CD14-positive monocyte (primary cell): ENCODE measurements at regions not wholly inside any gene's neighbourhood (a gene's known extent, or its start where the extent isn't known, plus 50 kb on each side); places are given as distances from the start of the nearest gene placed in this dataset.

Source experiments
- DNase-seq, 3 donors: peaks; one replicate each; pipeline ENCODE4 v3.0.0-alpha.2; 2011 to 2022
- H2AFZ ChIP-seq: 2 replicates; pipeline ENCODE4 v1.6.0; 2012; ENCODE audit warnings: mild to moderate bottlenecking, low read depth, low read length, inconsistent platforms; ENCODE audit not compliant: insufficient read depth, poor library complexity, severe bottlenecking
- H3K27ac ChIP-seq, 2 donors: 1 replicate in 1 of 2; 2 replicates in 1 of 2; pipeline ENCODE4 v1.5.1; 2012 to 2013; ENCODE audit warnings: low read length in 2 of 2, control low read depth in 1 of 2, inconsistent platforms in 1 of 2, low read depth in 1 of 2, mild to moderate bottlenecking in 1 of 2
- H3K27me3 ChIP-seq, 2 donors: one replicate each; pipeline versions ENCODE4 v1.6.0 to v1.6.1; 2011 to 2013; ENCODE audit warnings: low read length in 2 of 2; ENCODE audit not compliant: control insufficient read depth in 2 of 2, insufficient read depth in 2 of 2
- H3K36me3 ChIP-seq, 2 donors: replicated peaks in 1 of 2; 1 replicate in 1 of 2; 2 replicates in 1 of 2; pipeline versions ENCODE4 v1.5.1 to v1.6.1; 2012 to 2013; ENCODE audit warnings: low read length in 2 of 2, control low read depth in 1 of 2, inconsistent platforms in 1 of 2, mild to moderate bottlenecking in 1 of 2; ENCODE audit not compliant: insufficient read depth in 2 of 2, control insufficient read depth in 1 of 2
- H3K4me1 ChIP-seq, 2 donors: 1 replicate in 1 of 2; 2 replicates in 1 of 2; pipeline versions ENCODE4 v1.5.1 to v1.6.1; 2012 to 2013; ENCODE audit warnings: low read length in 2 of 2, control low read depth in 1 of 2, inconsistent platforms in 1 of 2, mild to moderate bottlenecking in 1 of 2, moderate library complexity in 1 of 2; ENCODE audit not compliant: insufficient read depth in 2 of 2, control insufficient read depth in 1 of 2
- H3K4me2 ChIP-seq: replicated peaks from 2 replicates; pipeline ENCODE3; 2012; ENCODE audit warnings: low read length, moderate library complexity, mild to moderate bottlenecking; ENCODE audit not compliant: poor library complexity, severe bottlenecking; ENCODE audit errors: extremely low read depth
- H3K4me3 ChIP-seq, 3 experiments: fragments of 200-600 bp in 1 of 3; sonication (generic) in 1 of 3; replicated peaks in 1 of 3; 1 replicate in 2 of 3; 2 replicates in 1 of 3; pipeline ENCODE4 v1.5.1; 2011 to 2013; ENCODE audit warnings: low read length in 3 of 3, mild to moderate bottlenecking in 3 of 3, control low read depth in 2 of 3, low read depth in 2 of 3, inconsistent platforms in 1 of 3, moderate library complexity in 1 of 3
- H3K79me2 ChIP-seq: 2 replicates; pipeline ENCODE4 v1.6.0; 2012; ENCODE audit warnings: mild to moderate bottlenecking, control low read depth, inconsistent platforms, low read length, moderate library complexity; ENCODE audit not compliant: insufficient read depth
- H3K9ac ChIP-seq: 2 replicates; pipeline ENCODE4 v1.6.0; 2017; ENCODE audit warnings: low read length, mild to moderate bottlenecking; ENCODE audit not compliant: insufficient read depth, poor library complexity, severe bottlenecking
- H3K9me3 ChIP-seq, 2 donors: replicated peaks in 1 of 2; 1 replicate in 1 of 2; 2 replicates in 1 of 2; pipeline versions ENCODE4 v1.5.1 to v1.6.1; 2012 to 2013; ENCODE audit warnings: low read length in 2 of 2, control low read depth in 1 of 2; ENCODE audit not compliant: control insufficient read depth in 1 of 2, insufficient read depth in 1 of 2
- H4K20me1 ChIP-seq: 2 replicates; pipeline ENCODE4 v1.6.0; 2012; ENCODE audit warnings: mild to moderate bottlenecking, low read length, control low read depth, moderate library complexity; ENCODE audit not compliant: insufficient read depth
- H3K27ac Mint-ChIP-seq, 7 donors: one replicate each; pipeline ENCODE4 v1.8.0; 2020; ENCODE audit warnings: mild to moderate bottlenecking in 7 of 7, mixed read lengths in 7 of 7, moderate library complexity in 6 of 7, inconsistent platforms in 2 of 7
- H3K27me3 Mint-ChIP-seq, 3 donors: one replicate each; pipeline ENCODE4 v1.8.0; 2021 to 2022; ENCODE audit warnings: low read depth in 3 of 3, mild to moderate bottlenecking in 3 of 3, mixed read lengths in 3 of 3, moderate library complexity in 3 of 3, inconsistent platforms in 1 of 3
- H3K36me3 Mint-ChIP-seq, 2 donors: one replicate each; pipeline ENCODE4 v1.8.0; 2020; ENCODE audit warnings: mixed read lengths in 2 of 2, inconsistent platforms in 1 of 2, mild to moderate bottlenecking in 1 of 2
- H3K4me1 Mint-ChIP-seq: one replicate; pipeline ENCODE4 v1.8.0; 2020; ENCODE audit warnings: mild to moderate bottlenecking, mixed read lengths
- H3K4me3 Mint-ChIP-seq, 2 donors: one replicate each; pipeline ENCODE4 v1.8.0; 2020; ENCODE audit warnings: mild to moderate bottlenecking in 2 of 2, mixed read lengths in 2 of 2, moderate library complexity in 1 of 2
- H3K9me3 Mint-ChIP-seq, 7 donors: one replicate each; pipeline ENCODE4 v1.8.0; 2020 to 2022; ENCODE audit warnings: mixed read lengths in 7 of 7, mild to moderate bottlenecking in 6 of 7, moderate library complexity in 6 of 7, inconsistent platforms in 2 of 7
- CTCF ChIP-seq: fragments of 200-600 bp; IDR thresholded peaks from one replicate; pipeline ENCODE4 v1.8.0; 2022; ENCODE audit warnings: antibody characterized with exemption, mild to moderate bottlenecking
- WGBS: methylation state at CpG from one replicate; pipeline ENCODE4 v1.1.5; 2013; ENCODE audit warnings: missing lambda C conversion rate; ENCODE audit not compliant: insufficient coverage; 5-methylcytosine and 5-hydroxymethylcytosine counted together
- intact Hi-C, 2 donors: fragments of 100-400 bp; cut with micrococcal nuclease; formaldehyde crosslinking; loops; one replicate each; pipeline versions ENCODE4 v1.15.0 to v1.15.1; 2023

DNA sequence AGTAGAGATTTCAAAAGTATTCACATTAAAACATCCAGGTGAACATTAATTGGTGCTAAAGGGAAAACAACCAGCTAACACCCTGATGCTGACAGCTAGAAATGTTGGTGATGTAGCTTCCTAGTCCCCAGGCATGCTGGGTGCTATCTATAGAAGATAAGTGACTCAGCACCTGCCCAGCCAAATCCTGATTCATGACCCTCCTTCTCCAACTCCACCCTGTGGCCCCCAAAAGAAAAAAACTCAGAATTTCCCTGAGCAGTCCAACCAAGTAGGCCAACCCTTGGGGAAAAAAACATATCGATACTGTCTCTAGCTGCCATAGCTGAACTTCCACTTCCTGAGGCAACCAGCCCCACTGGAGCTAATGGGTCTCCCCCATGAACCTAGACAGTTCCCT lies 197.6 kb upstream of the KLF3 start:
- Histone ChIP-seq H2AFZ (no peak overlapping the region), H3K4me2 (no peak overlapping the region)
- no CpG with 5 or more reads among the region's 1 CpG for WGBS

DNA sequence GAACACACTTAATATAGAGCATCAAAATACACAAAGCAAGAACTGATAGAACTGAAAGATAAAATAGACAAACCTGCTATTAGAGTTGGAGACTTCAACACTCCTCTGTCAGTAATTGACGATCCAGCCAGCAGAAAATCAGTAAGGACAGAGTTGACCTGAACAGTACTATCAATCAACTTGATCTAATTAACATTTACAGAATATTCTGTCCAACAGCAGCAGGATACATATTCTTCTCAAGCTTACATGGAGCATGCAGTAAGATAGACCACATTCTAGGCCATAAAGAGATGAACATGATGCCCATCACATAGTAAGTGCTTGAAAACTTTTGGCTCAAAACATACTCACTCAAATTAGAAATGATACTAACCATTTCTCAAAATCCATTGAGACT lies 196.7 kb upstream of the KLF3 start:
- Mint-ChIP-seq H3K27ac (no peak overlapping the region), H3K27me3 (peaks cover 0 to 1% (median 0%) of the 10 kb centered on the region in 3 donors), H3K4me3 (no peak overlapping the region), H3K4me1 (no peaks in the 10 kb centered on the region), H3K9me3 (peaks cover 7 to 17% (median 11%) of the 10 kb centered on the region in 7 donors), H3K36me3 (no peaks in the 10 kb centered on the region)
- peaks cover 3 to 11% of the 10 kb centered on the region in 2 donors for H3K9me3 ChIP-seq
- no peak overlapping the region for H3K4me3 ChIP-seq
- no peak overlapping the region for H3K27ac ChIP-seq
- no peaks in the 10 kb centered on the region for H3K4me1 ChIP-seq
- no peak for TF ChIP-seq CTCF
- no peaks in the 10 kb centered on the region for H3K79me2 ChIP-seq
- no peaks in the 10 kb centered on the region for H3K27me3 ChIP-seq
- no peak overlapping the region for H3K4me2 ChIP-seq
- no peak for DNase-seq
- no peaks in the 10 kb centered on the region for H3K36me3 ChIP-seq
- intact Hi-C loops: no loop called here
- H3K9ac ChIP-seq: no peak overlapping the region
- no peaks in the 10 kb centered on the region for H4K20me1 ChIP-seq
- WGBS: 100% methylated on average over 1 of the region's 1 CpG
- no peak overlapping the region for H2AFZ ChIP-seq

More for the DNA sequence above, 197.6 kb upstream of the KLF3 start:
- Histone ChIP-seq H3K36me3 (no peaks in the 10 kb centered on the region), H3K9me3 (peaks cover 3 to 11% of the 10 kb centered on the region in 2 donors), H3K27ac (no peak overlapping the region), H3K9ac (no peak overlapping the region), H3K4me3 (no peak overlapping the region), H3K79me2 (no peaks in the 10 kb centered on the region), H4K20me1 (no peaks in the 10 kb centered on the region), H3K27me3 (no peaks in the 10 kb centered on the region), H3K4me1 (no peaks in the 10 kb centered on the region)
- DNase-seq: no peak
- no peak overlapping the region for H3K27ac Mint-ChIP-seq
- peaks cover 1 to 4% (median 2%) of the 10 kb centered on the region in 3 donors for H3K27me3 Mint-ChIP-seq
- H3K4me1 Mint-ChIP-seq: no peaks in the 10 kb centered on the region
- intact Hi-C loops: no loop called here
- H3K4me3 Mint-ChIP-seq: no peak overlapping the region
- no peaks in the 10 kb centered on the region for H3K36me3 Mint-ChIP-seq
- H3K9me3 Mint-ChIP-seq: peaks cover 7 to 17% (median 11%) of the 10 kb centered on the region in 7 donors
- TF ChIP-seq CTCF: no peak
